ENCODE measurements at regions not wholly inside any gene's neighbourhood (a gene's known extent, or its start where the extent isn't known, plus 50 kb on each side); places are given as distances from the start of the nearest gene placed in this dataset.

GRCh38 chr6:168890981-168891365, 362.7 kb downstream of the THBS2 start:
- Histone ChIP-seq H2AFZ (ENCODE audit: low read depth, low read length) (no peak overlapping the region), H3K79me2 (ENCODE audit: insufficient read depth, low read length) (no peaks in the 10 kb centered on the region), H3K27me3 (ENCODE audit: insufficient read depth, low read length, poor library complexity) (no peaks in the 10 kb centered on the region), H3K9me3 (ENCODE audit: insufficient read depth, low read length, severe bottlenecking) (no peaks in the 10 kb centered on the region), H3K36me3 (ENCODE audit: insufficient read depth, low read length) (no peaks in the 10 kb centered on the region), H3K4me3 (ENCODE audit: low read depth in 1 of 2, low read length in 2 of 2) (no peak overlapping the region), H3K27ac (ENCODE audit: low read length) (no peak overlapping the region), H3K4me1 (ENCODE audit: insufficient read depth, low read length) (peaks cover 10% of the 10 kb centered on the region), H4K20me1 (ENCODE audit: insufficient read depth, low read length) (no peaks in the 10 kb centered on the region), H3K4me2 (ENCODE audit: insufficient read depth, low read length) (no peak overlapping the region), H3K9ac (ENCODE audit: low read depth, low read length) (no peak overlapping the region)
- TF ChIP-seq CTCF (IDR thresholded peaks at IDR 0.05; ENCODE audit: borderline replicate concordance, extremely low read depth, low read length, poor library complexity, severe bottlenecking), result no peak
- TF ChIP-seq EZH2 (IDR thresholded peaks at IDR 0.05; ENCODE audit: borderline replicate concordance, low read depth, low read length, severe bottlenecking), result no peak
- ATAC-seq (ENCODE audit: insufficient read depth, low read depth), result no peak
- no peak for DNase-seq

GRCh38 chr6:168890306-168890980, 363.2 kb downstream of the THBS2 start:
- Histone ChIP-seq H3K4me3 (ENCODE audit: low read depth in 1 of 2, low read length in 2 of 2) (no peak overlapping the region), H4K20me1 (ENCODE audit: insufficient read depth, low read length) (no peaks in the 10 kb centered on the region), H3K4me1 (ENCODE audit: insufficient read depth, low read length) (peaks cover 9% of the 10 kb centered on the region), H3K79me2 (ENCODE audit: insufficient read depth, low read length) (no peaks in the 10 kb centered on the region), H3K9ac (ENCODE audit: low read depth, low read length) (no peak overlapping the region), H3K36me3 (ENCODE audit: insufficient read depth, low read length) (no peaks in the 10 kb centered on the region), H3K27me3 (ENCODE audit: insufficient read depth, low read length, poor library complexity) (no peaks in the 10 kb centered on the region), H3K4me2 (ENCODE audit: insufficient read depth, low read length) (no peak overlapping the region), H2AFZ (ENCODE audit: low read depth, low read length) (no peak overlapping the region), H3K27ac (ENCODE audit: low read length) (no peak overlapping the region), H3K9me3 (ENCODE audit: insufficient read depth, low read length, severe bottlenecking) (no peaks in the 10 kb centered on the region)
- TF ChIP-seq CTCF (IDR thresholded peaks at IDR 0.05; ENCODE audit: borderline replicate concordance, extremely low read depth, low read length, poor library complexity, severe bottlenecking), result no peak
- no peak for TF ChIP-seq EZH2 (IDR thresholded peaks at IDR 0.05; ENCODE audit: borderline replicate concordance, low read depth, low read length, severe bottlenecking)
- no peak for DNase-seq
- no peak for ATAC-seq (ENCODE audit: insufficient read depth, low read depth)

GRCh38 chr6:168888786-168889345, 364.8 kb downstream of the THBS2 start:
- ATAC-seq (ENCODE audit: insufficient read depth, low read depth) (no peak), DNase-seq (no peak)
- Histone ChIP-seq H3K27me3 (ENCODE audit: insufficient read depth, low read length, poor library complexity) (no peaks in the 10 kb centered on the region), H3K4me2 (ENCODE audit: insufficient read depth, low read length) (no peak overlapping the region), H3K79me2 (ENCODE audit: insufficient read depth, low read length) (no peaks in the 10 kb centered on the region), H2AFZ (ENCODE audit: low read depth, low read length) (no peak overlapping the region), H3K36me3 (ENCODE audit: insufficient read depth, low read length) (no peaks in the 10 kb centered on the region), H3K27ac (ENCODE audit: low read length) (no peak overlapping the region), H3K9me3 (ENCODE audit: insufficient read depth, low read length, severe bottlenecking) (no peaks in the 10 kb centered on the region), H3K4me1 (ENCODE audit: insufficient read depth, low read length) (no peaks in the 10 kb centered on the region), H3K9ac (ENCODE audit: low read depth, low read length) (no peak overlapping the region), H4K20me1 (ENCODE audit: insufficient read depth, low read length) (no peaks in the 10 kb centered on the region), H3K4me3 (ENCODE audit: low read depth in 1 of 2, low read length in 2 of 2) (no peak overlapping the region)
- TF ChIP-seq EZH2 (IDR thresholded peaks at IDR 0.05; ENCODE audit: borderline replicate concordance, low read depth, low read length, severe bottlenecking), result no peak
- no peak for TF ChIP-seq CTCF (IDR thresholded peaks at IDR 0.05; ENCODE audit: borderline replicate concordance, extremely low read depth, low read length, poor library complexity, severe bottlenecking)
